ENCODE measurements at regions not wholly inside any gene's neighbourhood (a gene's known extent, or its start where the extent isn't known, plus 50 kb on each side); places are given as distances from the start of the nearest gene placed in this dataset.

GRCh38 chr1:81710857-81711256, 89.9 kb upstream of the ADGRL2 start:
- no peak overlapping the region for H3K4me3 Mint-ChIP-seq
- H3K4me1 Mint-ChIP-seq = no peaks in the 10 kb centered on the region
- no peak overlapping the region for H3K27ac Mint-ChIP-seq
- no peak for DNase-seq
- ChIA-PET POLR2A (no interaction called here), CTCF (no interaction called here)
- no peaks in the 10 kb centered on the region for H3K9me3 Mint-ChIP-seq
- no peaks in the 10 kb centered on the region for H3K36me3 Mint-ChIP-seq (ENCODE audit: low read depth)
- no peaks in the 10 kb centered on the region for H3K27me3 Mint-ChIP-seq

GRCh38 chr1:81708250-81708649, 92.5 kb upstream of the ADGRL2 start:
- no peak overlapping the region for H3K27ac Mint-ChIP-seq
- ChIA-PET POLR2A (interaction anchor here (0.6 kb wide), 1 partner anchor 75 kb away, joined by 3 read pairs; no protein-coding TSS in a partner anchor), CTCF (no interaction called here)
- no peaks in the 10 kb centered on the region for H3K27me3 Mint-ChIP-seq
- no peaks in the 10 kb centered on the region for H3K9me3 Mint-ChIP-seq
- H3K4me3 Mint-ChIP-seq = no peak overlapping the region
- H3K4me1 Mint-ChIP-seq = no peaks in the 10 kb centered on the region
- H3K36me3 Mint-ChIP-seq (ENCODE audit: low read depth) = no peaks in the 10 kb centered on the region
- no peak for DNase-seq

DNA sequence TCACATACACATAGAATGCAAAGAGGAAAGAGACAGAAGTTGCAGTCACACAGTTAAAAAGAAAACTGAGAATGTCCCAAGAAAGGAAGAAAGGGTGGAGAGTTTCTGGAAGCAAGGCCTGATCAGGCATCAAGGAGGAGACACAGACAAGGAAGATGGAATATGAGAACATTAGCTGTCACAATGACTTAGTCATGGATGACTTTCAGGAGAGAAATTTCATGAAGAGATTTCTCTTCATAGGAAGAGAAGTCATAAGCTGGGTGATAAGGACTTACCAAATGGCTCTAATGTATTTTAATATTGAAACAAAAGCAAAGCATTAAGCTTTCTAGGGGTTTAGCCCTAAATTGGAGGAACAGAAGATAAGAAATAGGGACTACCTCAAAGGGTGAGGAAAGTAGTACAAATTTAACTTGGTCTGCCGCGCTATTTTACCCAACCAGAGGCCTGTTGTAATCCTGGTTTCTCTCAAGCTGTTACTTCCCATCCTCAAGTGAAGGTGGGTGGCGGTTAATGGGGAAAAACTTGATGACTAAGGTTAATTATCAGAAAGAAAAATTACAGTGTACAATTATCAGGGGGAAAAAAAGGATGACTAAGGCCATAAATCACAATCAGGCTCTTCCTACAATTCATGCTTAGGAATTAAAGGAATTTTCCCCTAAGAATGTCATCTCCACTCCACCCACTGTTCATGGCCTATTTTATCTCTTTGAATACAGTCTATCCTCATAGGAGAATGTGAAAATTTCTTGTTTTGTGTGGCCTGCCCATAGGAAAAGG, 93.9 kb upstream of the ADGRL2 start:
- Mint-ChIP-seq H3K27me3 (no peaks in the 10 kb centered on the region), H3K9me3 (no peaks in the 10 kb centered on the region), H3K4me3 (no peak overlapping the region), H3K4me1 (no peaks in the 10 kb centered on the region), H3K36me3 (ENCODE audit: low read depth) (no peaks in the 10 kb centered on the region), H3K27ac (no peak overlapping the region)
- CTCF ChIA-PET = no interaction called here
- DNase-seq = no peak
- POLR2A ChIA-PET = no interaction called here

GRCh38 chr1:81703756-81704463, 96.8 kb upstream of the ADGRL2 start:
- DNase-seq = no peak
- H3K4me3 Mint-ChIP-seq = no peak overlapping the region
- H3K4me1 Mint-ChIP-seq = no peaks in the 10 kb centered on the region
- ChIA-PET CTCF (no interaction called here), POLR2A (no interaction called here)
- no peaks in the 10 kb centered on the region for H3K27me3 Mint-ChIP-seq
- H3K9me3 Mint-ChIP-seq = no peaks in the 10 kb centered on the region
- no peak overlapping the region for H3K27ac Mint-ChIP-seq
- H3K36me3 Mint-ChIP-seq (ENCODE audit: low read depth) = no peaks in the 10 kb centered on the region

DNA sequence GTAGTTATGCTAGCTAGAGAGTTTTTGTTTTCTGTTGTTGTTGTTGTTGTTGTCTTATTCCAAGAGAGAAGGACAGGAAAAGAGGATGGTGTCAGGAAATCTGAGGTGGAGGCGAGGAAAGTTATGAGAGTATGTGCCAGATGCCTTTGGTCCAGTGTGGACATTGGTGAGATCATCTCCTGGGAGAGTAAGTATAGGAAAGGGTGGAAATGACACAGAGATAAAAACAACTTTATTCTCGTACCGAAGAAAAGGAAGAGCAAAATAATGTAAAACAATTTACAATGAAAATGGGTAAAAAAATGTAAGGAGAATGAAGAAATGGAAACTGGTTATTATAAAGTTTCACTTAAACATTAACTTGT, 97.4 kb upstream of the ADGRL2 start:
- no peaks in the 10 kb centered on the region for H3K36me3 Mint-ChIP-seq (ENCODE audit: low read depth)
- H3K4me3 Mint-ChIP-seq = no peak overlapping the region
- ChIA-PET CTCF (no interaction called here), POLR2A (no interaction called here)
- no peaks in the 10 kb centered on the region for H3K4me1 Mint-ChIP-seq
- H3K27ac Mint-ChIP-seq = no peak overlapping the region
- DNase-seq = no peak
- no peaks in the 10 kb centered on the region for H3K27me3 Mint-ChIP-seq
- H3K9me3 Mint-ChIP-seq = no peaks in the 10 kb centered on the region

DNA sequence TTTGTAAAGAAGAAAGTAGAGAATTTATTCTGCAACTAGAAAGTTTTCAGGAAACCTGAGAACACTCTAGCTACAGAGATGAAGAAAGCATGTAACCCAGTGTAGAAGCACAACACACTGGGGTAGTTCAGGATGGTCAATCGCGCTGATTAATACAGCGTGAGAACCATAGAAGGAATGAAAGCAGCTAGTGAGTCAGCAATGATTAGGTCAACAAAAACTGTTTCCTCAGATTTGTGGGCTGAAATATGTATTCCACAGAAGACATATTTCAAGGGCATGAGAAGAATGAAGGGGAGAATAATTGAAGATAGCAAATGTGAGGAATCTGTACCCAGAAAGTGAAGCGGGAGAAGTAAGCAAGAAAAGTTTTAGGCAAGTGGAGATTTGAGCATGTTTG, 97.8 kb upstream of the ADGRL2 start:
- DNase-seq = no peak
- no peaks in the 10 kb centered on the region for H3K4me1 Mint-ChIP-seq
- H3K4me3 Mint-ChIP-seq = no peak overlapping the region
- no peak overlapping the region for H3K27ac Mint-ChIP-seq
- ChIA-PET POLR2A (no interaction called here), CTCF (no interaction called here)
- no peaks in the 10 kb centered on the region for H3K36me3 Mint-ChIP-seq (ENCODE audit: low read depth)
- no peaks in the 10 kb centered on the region for H3K9me3 Mint-ChIP-seq
- no peaks in the 10 kb centered on the region for H3K27me3 Mint-ChIP-seq

- no peak overlapping the region for H3K27ac Mint-ChIP-seq
- H3K27me3 Mint-ChIP-seq = no peaks in the 10 kb centered on the region
- ChIA-PET CTCF (no interaction called here), POLR2A (no interaction called here)
- no peaks in the 10 kb centered on the region for H3K4me1 Mint-ChIP-seq
- H3K4me3 Mint-ChIP-seq = no peak overlapping the region
- no peaks in the 10 kb centered on the region for H3K9me3 Mint-ChIP-seq
- no peaks in the 10 kb centered on the region for H3K36me3 Mint-ChIP-seq (ENCODE audit: low read depth)
- no peak for DNase-seq
Measured at GRCh38 chr1:81702079-81702715, 98.5 kb upstream of the ADGRL2 start.

DNA sequence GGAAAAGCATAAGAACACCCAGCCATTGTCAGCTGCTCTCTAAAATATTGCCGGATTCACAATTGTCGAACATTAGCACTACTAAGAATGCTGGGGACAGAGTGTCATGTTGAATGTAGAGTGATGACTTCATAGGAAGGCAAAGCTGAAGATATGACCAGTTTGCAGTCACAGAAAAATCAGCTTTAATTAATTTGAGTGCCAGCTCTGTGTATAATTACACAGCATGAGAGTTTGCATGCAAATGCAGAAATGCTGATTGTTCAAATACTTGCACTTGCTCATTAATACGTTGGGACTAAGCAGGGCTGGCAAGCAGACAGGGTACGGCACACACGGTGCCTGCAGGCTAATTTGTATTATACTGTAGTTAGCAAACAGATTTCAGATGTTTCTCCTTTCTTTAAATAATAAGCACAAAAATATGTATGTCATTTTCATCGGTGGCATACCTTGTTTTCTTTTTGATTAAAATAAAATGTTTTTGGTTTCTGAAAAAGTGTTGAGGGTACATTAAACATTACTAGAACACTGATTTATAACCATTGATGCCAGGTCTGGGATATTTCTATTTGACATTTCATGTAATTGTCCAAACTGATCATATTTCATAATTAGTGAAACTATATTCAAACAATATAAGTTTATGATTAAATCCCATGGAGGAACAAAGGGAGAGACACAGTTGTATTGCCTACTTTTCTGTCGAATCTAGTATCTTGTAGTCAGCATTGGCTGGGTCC, 99.8 kb upstream of the ADGRL2 start:
- H3K4me3 Mint-ChIP-seq = no peak overlapping the region
- no peaks in the 10 kb centered on the region for H3K27me3 Mint-ChIP-seq
- H3K36me3 Mint-ChIP-seq (ENCODE audit: low read depth) = no peaks in the 10 kb centered on the region
- POLR2A ChIA-PET = no interaction called here
- no peak overlapping the region for H3K27ac Mint-ChIP-seq
- no peaks in the 10 kb centered on the region for H3K9me3 Mint-ChIP-seq
- CTCF ChIA-PET = no interaction called here
- DNase-seq = no peak
- no peaks in the 10 kb centered on the region for H3K4me1 Mint-ChIP-seq

DNA sequence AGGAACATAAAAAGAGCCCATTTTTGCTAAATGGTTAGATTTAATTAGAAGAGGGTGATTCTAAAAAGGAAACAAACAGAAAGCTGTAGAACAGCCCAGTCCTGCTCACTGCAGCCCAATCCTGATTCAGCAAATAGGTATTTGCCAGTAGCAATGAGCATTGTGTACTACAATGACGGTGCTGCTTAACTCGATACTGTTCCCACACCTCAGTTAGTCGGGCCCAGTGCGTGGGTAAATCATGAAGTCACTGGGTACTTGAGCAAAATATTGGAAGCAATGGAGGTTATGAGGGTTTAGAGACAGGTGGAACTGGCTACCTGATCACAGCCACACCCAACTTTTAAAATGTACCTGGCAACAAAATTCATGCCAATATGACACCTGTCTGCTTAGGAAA, 101.5 kb upstream of the ADGRL2 start:
- H3K27ac Mint-ChIP-seq = no peak overlapping the region
- no peaks in the 10 kb centered on the region for H3K4me1 Mint-ChIP-seq
- ChIA-PET CTCF (interaction anchor here (0.5 kb wide), 1 partner anchor 23 kb away, joined by 4 read pairs; no protein-coding TSS in a partner anchor), POLR2A (no interaction called here)
- H3K4me3 Mint-ChIP-seq = no peak overlapping the region
- H3K27me3 Mint-ChIP-seq = no peaks in the 10 kb centered on the region
- no peak for DNase-seq
- H3K9me3 Mint-ChIP-seq = no peaks in the 10 kb centered on the region
- no peaks in the 10 kb centered on the region for H3K36me3 Mint-ChIP-seq (ENCODE audit: low read depth)

GRCh38 chr1:81695741-81696140, 105.0 kb upstream of the ADGRL2 start:
- DNase-seq = no peak
- Mint-ChIP-seq H3K4me1 (no peaks in the 10 kb centered on the region), H3K27ac (no peak overlapping the region), H3K9me3 (no peaks in the 10 kb centered on the region), H3K4me3 (no peak overlapping the region), H3K36me3 (ENCODE audit: low read depth) (no peaks in the 10 kb centered on the region), H3K27me3 (no peaks in the 10 kb centered on the region)
- POLR2A ChIA-PET = no interaction called here
- CTCF ChIA-PET = no interaction called here

GRCh38 chr1:81693316-81693715, 107.4 kb upstream of the ADGRL2 start:
- Mint-ChIP-seq H3K36me3 (ENCODE audit: low read depth) (no peaks in the 10 kb centered on the region), H3K27ac (no peak overlapping the region), H3K27me3 (no peaks in the 10 kb centered on the region), H3K9me3 (no peaks in the 10 kb centered on the region), H3K4me1 (no peaks in the 10 kb centered on the region), H3K4me3 (no peak overlapping the region)
- no peak for DNase-seq
- POLR2A ChIA-PET = no interaction called here
- CTCF ChIA-PET = no interaction called here

DNA sequence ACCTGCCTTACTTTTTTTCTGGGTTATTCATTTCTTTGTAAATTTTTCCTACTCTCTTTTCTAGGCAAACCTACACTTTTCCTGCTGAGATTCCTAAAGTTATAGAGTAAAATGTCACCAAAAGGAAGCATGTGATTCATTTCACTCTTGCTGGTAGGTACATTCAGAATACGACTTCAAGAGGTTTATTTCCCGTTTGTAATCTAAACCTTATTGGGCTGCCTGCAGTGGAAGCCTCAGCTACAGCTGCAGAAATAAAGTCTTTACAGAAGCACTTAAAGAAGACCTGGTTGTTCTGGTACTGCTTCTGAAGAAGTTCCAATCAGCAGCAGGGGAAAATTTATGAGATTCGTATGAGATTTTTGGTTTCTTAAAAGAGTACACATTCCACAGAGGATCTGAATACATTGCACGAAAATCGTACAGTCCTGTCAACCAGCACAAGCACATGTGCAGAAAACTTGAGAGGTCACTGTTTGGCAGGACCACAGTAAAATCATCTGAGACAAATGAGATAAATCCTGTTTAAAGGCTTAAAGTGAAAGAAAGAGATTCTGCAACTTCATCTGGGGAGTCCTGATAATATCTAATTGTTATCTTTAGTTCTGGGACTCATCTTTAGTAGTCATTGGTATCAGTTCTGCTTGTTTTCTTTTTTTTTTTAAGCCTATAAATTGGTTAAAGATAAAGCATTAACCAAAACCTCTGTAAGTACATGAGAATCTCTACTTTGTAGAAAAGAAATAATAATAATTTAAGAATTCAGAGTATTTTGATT, 109.9 kb upstream of the ADGRL2 start:
- H3K4me1 Mint-ChIP-seq = no peaks in the 10 kb centered on the region
- no peaks in the 10 kb centered on the region for H3K36me3 Mint-ChIP-seq (ENCODE audit: low read depth)
- POLR2A ChIA-PET = no interaction called here
- no peak for DNase-seq
- no peaks in the 10 kb centered on the region for H3K27me3 Mint-ChIP-seq
- H3K27ac Mint-ChIP-seq = no peak overlapping the region
- H3K4me3 Mint-ChIP-seq = no peak overlapping the region
- H3K9me3 Mint-ChIP-seq = peaks cover 2% of the 10 kb centered on the region
- CTCF ChIA-PET = interaction anchor here (0.7 kb wide), 1 partner anchor 1870 kb away, joined by 3 read pairs; no protein-coding TSS in a partner anchor
